HFF-Myc (cell line): ENCODE measurements at regions not wholly inside any gene's neighbourhood (a gene's known extent, or its start where the extent isn't known, plus 50 kb on each side); places are given as distances from the start of the nearest gene placed in this dataset.

Source experiments
- DNase-seq: peaks from one replicate; pipeline ENCODE4 v3.0.0-alpha.2; 2011; ENCODE audit warnings: low read depth; ENCODE audit errors: extremely low read depth
- H3K4me3 ChIP-seq: replicated peaks from 2 replicates; pipeline ENCODE4 v1.5.1; 2011; ENCODE audit warnings: low read depth, mild to moderate bottlenecking, control low read depth, low read length
- TF ChIP-seq, protein P1 (sequence below): IDR thresholded peaks from 2 replicates; pipeline ENCODE4 v1.5.1; 2012; ENCODE audit warnings: mild to moderate bottlenecking, low read depth, low read length, control low read depth; ENCODE audit errors: missing control alignments

GRCh38 chr10:69684020-69684980 is 54.3 kb downstream of the FAM241B start:
- H3K4me3 ChIP-seq: no peak overlapping the region
- no peak for DNase-seq

GRCh38 chr10:69684981-69685353 is 54.9 kb downstream of the FAM241B start:
- H3K4me3 ChIP-seq: no peak overlapping the region
- no peak for DNase-seq
- TF ChIP-seq, protein P1, sequence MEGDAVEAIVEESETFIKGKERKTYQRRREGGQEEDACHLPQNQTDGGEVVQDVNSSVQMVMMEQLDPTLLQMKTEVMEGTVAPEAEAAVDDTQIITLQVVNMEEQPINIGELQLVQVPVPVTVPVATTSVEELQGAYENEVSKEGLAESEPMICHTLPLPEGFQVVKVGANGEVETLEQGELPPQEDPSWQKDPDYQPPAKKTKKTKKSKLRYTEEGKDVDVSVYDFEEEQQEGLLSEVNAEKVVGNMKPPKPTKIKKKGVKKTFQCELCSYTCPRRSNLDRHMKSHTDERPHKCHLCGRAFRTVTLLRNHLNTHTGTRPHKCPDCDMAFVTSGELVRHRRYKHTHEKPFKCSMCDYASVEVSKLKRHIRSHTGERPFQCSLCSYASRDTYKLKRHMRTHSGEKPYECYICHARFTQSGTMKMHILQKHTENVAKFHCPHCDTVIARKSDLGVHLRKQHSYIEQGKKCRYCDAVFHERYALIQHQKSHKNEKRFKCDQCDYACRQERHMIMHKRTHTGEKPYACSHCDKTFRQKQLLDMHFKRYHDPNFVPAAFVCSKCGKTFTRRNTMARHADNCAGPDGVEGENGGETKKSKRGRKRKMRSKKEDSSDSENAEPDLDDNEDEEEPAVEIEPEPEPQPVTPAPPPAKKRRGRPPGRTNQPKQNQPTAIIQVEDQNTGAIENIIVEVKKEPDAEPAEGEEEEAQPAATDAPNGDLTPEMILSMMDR: no peak

More at GRCh38 chr10:69684020-69684980, 54.3 kb downstream of the FAM241B start:
- TF ChIP-seq, protein P1: no peak

GRCh38 chr10:69685426-69685801 is 55.4 kb downstream of the FAM241B start:
- no peak overlapping the region for H3K4me3 ChIP-seq
- DNase-seq: no peak
- TF ChIP-seq, protein P1: no peak

DNA sequence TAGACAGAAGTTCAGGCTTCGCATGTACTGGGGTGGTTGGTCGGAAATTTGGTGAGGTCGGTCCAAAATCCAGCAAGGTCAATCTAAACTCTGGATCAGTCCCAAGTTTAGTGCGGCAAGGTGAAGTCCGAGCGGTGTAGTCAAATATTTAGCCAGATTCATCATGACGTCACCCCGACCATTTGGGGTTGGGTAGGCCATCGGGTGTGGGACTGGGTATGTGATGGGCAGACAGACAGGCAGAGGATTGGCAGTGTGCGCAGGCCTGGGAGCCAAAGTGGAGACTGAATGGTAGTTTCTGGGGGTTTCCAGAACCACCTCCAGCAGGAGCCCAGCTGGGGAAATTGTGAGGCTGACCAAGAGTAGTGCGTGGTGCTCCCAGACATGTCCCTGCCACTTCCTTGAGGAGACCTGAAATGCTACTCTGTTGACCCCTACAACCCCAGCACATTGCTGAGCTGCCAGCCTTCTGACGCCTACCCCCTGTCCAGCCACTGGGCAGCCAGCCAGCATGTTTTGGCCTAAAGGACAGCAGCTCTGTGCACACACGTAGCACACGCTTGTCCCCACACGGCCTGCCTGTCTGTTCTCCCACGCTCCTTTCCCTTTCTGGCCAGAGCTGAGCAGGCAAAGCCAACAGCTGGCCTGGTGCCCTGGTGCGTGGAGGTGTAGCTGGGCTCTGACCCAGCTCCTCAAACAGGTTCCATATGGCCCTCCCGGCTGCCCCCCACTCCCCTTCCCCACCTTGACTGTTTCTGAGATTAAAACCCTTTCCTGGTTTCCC is 55.9 kb downstream of the FAM241B start:
- TF ChIP-seq, protein P1: no peak
- no peak for DNase-seq

DNA sequence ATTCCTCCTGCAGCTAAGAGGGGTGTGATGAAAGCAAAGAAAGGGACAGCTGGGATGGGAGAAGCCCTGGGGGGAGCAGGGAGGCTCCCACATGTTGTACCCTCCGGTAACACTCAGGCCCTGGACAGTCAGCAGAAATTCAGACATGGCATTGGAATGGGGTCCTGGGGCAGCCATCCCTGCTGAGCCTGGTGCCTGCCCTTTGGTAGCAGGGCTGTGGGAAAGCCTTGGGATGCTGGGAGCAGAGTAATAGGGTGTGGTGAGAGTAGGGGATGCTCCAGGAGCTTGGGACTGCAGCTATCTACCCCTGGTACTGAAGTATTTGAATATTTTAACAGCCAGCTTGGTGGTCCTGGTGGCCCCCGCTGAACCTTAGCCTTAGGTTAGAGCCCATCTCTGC is 56.8 kb downstream of the FAM241B start:
- no peak overlapping the region for H3K4me3 ChIP-seq
- TF ChIP-seq, protein P1: no peak
- DNase-seq: no peak

More for the DNA sequence above, 55.9 kb downstream of the FAM241B start:
- no peak overlapping the region for H3K4me3 ChIP-seq

DNA sequence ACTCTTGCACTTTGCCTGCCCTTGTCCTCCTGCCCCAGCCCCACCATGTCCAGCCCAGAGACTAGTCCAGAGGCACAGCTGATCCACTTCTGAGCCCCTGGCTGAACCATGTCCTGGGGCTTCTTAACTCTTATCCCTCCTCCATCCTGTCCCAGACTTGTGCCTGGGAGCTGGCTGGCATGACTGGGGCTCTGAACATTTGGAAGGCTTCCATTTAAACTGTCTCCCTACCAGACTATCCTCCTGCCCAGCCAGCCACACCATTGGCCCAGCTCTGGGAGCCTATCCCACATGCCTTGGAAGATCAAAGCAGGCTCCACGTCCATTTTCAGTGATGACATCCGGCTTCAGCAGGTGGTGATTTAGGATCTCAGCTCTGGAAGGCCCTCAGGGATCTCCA is 57.4 kb downstream of the FAM241B start:
- DNase-seq: no peak
- H3K4me3 ChIP-seq: no peak overlapping the region
- TF ChIP-seq, protein P1: no peak
